GM19035 (cell line): ENCODE measurements at regions not wholly inside any gene's neighbourhood (a gene's known extent, or its start where the extent isn't known, plus 50 kb on each side); places are given as distances from the start of the nearest gene placed in this dataset.

Experiments
- ATAC-seq: cut with Tn5 transposase; IDR thresholded peaks from one replicate; pipeline ENCODE4 v1.9.1; 2021; ENCODE audit not compliant: unreplicated experiment

GRCh38 chr18:56545464-56545863 is 92.9 kb downstream of the TXNL1 start:
- ATAC-seq, result no peak

GRCh38 chr18:56542476-56542875 is 95.9 kb downstream of the TXNL1 start:
- ATAC-seq, result no peak

- peak; percentile 76 for ATAC-seq
Measured at GRCh38 chr18:56541793-56542192, 96.6 kb downstream of the TXNL1 start.

GRCh38 chr18:56541340-56541739 is 97.1 kb downstream of the TXNL1 start:
- ATAC-seq, result no peak

- ATAC-seq, result no peak
Measured at GRCh38 chr18:56538746-56539145, 99.6 kb downstream of the TXNL1 start.

- peak; percentile 98 for ATAC-seq
Measured at GRCh38 chr18:56532176-56532840, 106.1 kb downstream of the TXNL1 start.

GRCh38 chr18:56522816-56523215 is 115.6 kb downstream of the TXNL1 start:
- ATAC-seq, result no peak

- ATAC-seq, result no peak
Measured at GRCh38 chr18:56521263-56521662, 117.1 kb downstream of the TXNL1 start.

GRCh38 chr18:56517761-56518160 is 120.6 kb downstream of the TXNL1 start:
- no peak for ATAC-seq

GRCh38 chr18:56517196-56517595 is 121.2 kb downstream of the TXNL1 start:
- no peak for ATAC-seq

GRCh38 chr18:56516789-56517188 is 121.6 kb downstream of the TXNL1 start:
- no peak for ATAC-seq

GRCh38 chr18:56515522-56515921 is 122.9 kb downstream of the TXNL1 start:
- no peak for ATAC-seq

- ATAC-seq, result peak; percentile 60
Measured at GRCh38 chr18:56511996-56512395, 126.4 kb downstream of the TXNL1 start.

- no peak for ATAC-seq
Measured at GRCh38 chr18:56510108-56510507, 128.3 kb downstream of the TXNL1 start.

GRCh38 chr18:56509656-56510055 is 128.7 kb downstream of the TXNL1 start:
- ATAC-seq, result no peak

GRCh38 chr18:56508370-56509036 is 129.9 kb downstream of the TXNL1 start:
- ATAC-seq, result no peak

GRCh38 chr18:56505971-56506370 is 132.4 kb downstream of the TXNL1 start:
- no peak for ATAC-seq

GRCh38 chr18:56505293-56505692 is 133.1 kb downstream of the TXNL1 start:
- ATAC-seq, result no peak

- ATAC-seq, result no peak
Measured at GRCh38 chr18:56501896-56502295, 136.5 kb downstream of the TXNL1 start.

GRCh38 chr18:56495884-56496283 is 142.5 kb downstream of the TXNL1 start:
- no peak for ATAC-seq

- no peak for ATAC-seq
Measured at GRCh38 chr18:56493531-56493930, 144.9 kb downstream of the TXNL1 start.

GRCh38 chr18:56492136-56492535 is 146.3 kb downstream of the TXNL1 start:
- no peak for ATAC-seq

GRCh38 chr18:56490942-56491341 is 147.4 kb downstream of the TXNL1 start:
- ATAC-seq, result no peak
